ENCODE measurements at regions not wholly inside any gene's neighbourhood (a gene's known extent, or its start where the extent isn't known, plus 50 kb on each side); places are given as distances from the start of the nearest gene placed in this dataset.
A peak's percentile ranks its signal among the peaks of the same experiment; 100 is the strongest.

- H3K4me3 ChIP-seq = no peak overlapping the region
- no peaks in the 10 kb centered on the region for H3K9me3 ChIP-seq
- peak; percentile 13 for DNase-seq
These were observed 52.0 kb downstream of the MAGEF1 start for GRCh38 chr3:184659797-184660301.

GRCh38 chr3:184658223-184658928, 53.5 kb downstream of the MAGEF1 start:
- no peak overlapping the region for H3K4me3 ChIP-seq

More at GRCh38 chr3:184659797-184660301, 52.0 kb downstream of the MAGEF1 start:
- Histone ChIP-seq H3K36me3 (no peaks in the 10 kb centered on the region), H3K27me3 (no peaks in the 10 kb centered on the region)

DNA sequence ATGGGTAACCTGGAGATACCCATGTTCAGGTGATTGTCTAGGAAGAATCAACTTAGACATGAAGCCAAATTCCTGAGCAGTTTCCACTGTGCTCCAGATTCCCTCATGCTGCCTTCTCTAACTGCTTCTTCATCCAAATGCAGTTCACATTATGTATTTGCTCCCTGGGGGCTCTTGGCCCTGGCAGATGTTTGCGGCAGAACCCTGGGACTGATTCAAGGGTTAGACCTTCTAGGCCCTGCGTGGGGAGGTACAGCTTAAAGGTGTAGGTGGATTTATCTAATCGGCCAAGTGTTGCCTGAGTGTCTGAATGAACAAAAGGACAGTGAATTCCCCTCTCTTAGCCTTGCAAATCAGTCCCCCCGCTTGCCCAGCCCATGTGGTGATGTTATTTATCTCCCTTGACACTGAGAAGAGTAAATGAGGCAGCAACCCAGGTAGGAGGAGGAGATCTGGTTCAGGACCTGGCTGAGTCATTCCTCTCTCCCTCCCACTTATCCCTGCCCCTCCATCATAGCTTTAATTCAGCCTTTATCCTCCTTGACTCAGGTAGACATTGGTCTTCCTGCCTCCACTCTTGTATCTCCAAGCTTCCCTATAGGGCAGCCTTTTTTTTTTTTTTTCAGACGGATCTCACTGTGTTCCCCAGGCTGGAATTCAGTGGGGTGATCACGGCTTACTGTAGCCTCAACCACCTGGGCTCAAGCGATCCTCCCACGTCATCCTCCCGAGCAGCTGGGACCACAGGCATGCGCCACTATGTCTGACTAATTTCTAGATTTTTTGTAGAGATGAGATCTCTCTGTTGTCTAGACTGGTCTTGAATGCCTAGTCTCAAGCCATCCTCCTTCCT, 54.8 kb downstream of the MAGEF1 start:
- peaks cover 10% of the 10 kb centered on the region for H3K9me3 ChIP-seq
- no peaks in the 10 kb centered on the region for H3K27me3 ChIP-seq
- no peaks in the 10 kb centered on the region for H3K36me3 ChIP-seq
- no peak for DNase-seq
- H3K4me3 ChIP-seq = no peak overlapping the region

More at GRCh38 chr3:184658223-184658928, 53.5 kb downstream of the MAGEF1 start:
- DNase-seq = no peak
- H3K27me3 ChIP-seq = no peaks in the 10 kb centered on the region
- H3K9me3 ChIP-seq = peaks cover 7% of the 10 kb centered on the region
- H3K36me3 ChIP-seq = no peaks in the 10 kb centered on the region

GRCh38 chr3:184656458-184656828, 55.4 kb downstream of the MAGEF1 start:
- Histone ChIP-seq H3K4me3 (no peak overlapping the region), H3K36me3 (no peaks in the 10 kb centered on the region), H3K27me3 (no peaks in the 10 kb centered on the region), H3K9me3 (peaks cover 10% of the 10 kb centered on the region)
- no peak for DNase-seq

DNA sequence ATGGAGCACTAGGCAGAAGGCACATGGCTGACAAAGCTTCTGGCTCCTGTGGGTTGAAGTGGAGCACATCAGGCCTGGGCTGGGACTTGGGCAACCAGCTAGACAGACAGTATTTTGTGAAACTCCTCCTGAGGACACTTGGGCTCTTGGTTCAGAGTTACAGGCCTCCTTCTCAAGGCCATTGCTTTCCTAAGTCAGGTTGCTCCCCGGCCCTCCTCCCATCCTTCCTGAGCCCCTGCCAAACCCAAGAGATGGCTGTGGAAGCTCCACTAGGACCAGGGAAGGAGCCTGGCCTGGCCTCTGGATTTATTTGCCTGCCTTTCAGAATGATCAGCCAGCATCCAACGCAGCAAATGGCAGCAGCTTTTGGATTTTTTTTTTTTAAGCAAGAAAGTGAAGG, 56.3 kb downstream of the MAGEF1 start:
- H3K9me3 ChIP-seq = peaks cover 10% of the 10 kb centered on the region
- H3K4me3 ChIP-seq = no peak overlapping the region
- no peak for DNase-seq
- no peaks in the 10 kb centered on the region for H3K36me3 ChIP-seq
- H3K27me3 ChIP-seq = no peaks in the 10 kb centered on the region

DNA sequence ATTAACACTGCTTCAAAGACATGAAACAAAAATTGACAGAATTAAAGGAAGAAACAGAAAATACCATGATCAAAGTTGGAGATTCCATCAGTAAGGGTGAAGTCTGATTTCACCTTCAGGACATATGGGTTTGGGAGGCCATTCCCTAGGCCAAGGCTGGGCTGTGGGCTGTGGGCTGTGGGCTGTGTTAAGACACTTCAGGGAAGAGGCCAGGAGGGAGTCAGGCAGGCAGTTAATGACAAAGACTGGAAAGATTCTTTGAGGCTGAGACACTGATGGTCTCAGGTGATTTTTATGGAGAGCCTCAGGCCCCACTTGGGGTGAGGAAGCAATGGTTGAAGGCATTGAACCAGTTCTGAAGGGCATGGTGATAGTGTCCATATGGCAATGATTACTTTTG, 57.5 kb downstream of the MAGEF1 start:
- Histone ChIP-seq H3K36me3 (no peaks in the 10 kb centered on the region), H3K4me3 (no peak overlapping the region), H3K27me3 (no peaks in the 10 kb centered on the region), H3K9me3 (peaks cover 10% of the 10 kb centered on the region)
- DNase-seq = no peak

GRCh38 chr3:184652465-184652864, 59.4 kb downstream of the MAGEF1 start:
- no peaks in the 10 kb centered on the region for H3K36me3 ChIP-seq
- H3K4me3 ChIP-seq = no peak overlapping the region
- DNase-seq = no peak
- peaks cover 10% of the 10 kb centered on the region for H3K9me3 ChIP-seq
- no peaks in the 10 kb centered on the region for H3K27me3 ChIP-seq

DNA sequence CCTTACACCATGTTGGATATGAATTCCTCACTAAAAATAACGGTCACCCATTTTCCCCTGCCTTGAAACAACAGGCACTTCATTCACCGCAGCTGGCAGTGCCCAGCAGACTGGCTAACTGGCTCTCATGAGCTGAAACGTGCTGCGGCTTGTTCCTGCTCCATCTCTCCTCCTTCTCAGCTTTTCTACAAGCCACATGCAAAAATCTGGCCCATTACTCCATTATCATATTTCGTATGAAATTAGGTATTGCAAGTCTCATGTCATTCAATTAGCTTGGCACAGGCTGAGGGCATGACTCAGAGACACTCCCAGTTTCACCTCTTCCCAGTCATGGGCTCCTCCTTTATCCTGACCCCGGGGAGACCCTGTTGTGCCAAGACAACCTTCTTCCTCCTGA, 60.0 kb downstream of the MAGEF1 start:
- peaks cover 10% of the 10 kb centered on the region for H3K9me3 ChIP-seq
- no peaks in the 10 kb centered on the region for H3K36me3 ChIP-seq
- peak; percentile 73 for DNase-seq

GRCh38 chr3:184648636-184649035, 63.2 kb downstream of the MAGEF1 start:
- Histone ChIP-seq H3K4me3 (no peak overlapping the region), H3K36me3 (no peaks in the 10 kb centered on the region), H3K9me3 (peaks cover 4% of the 10 kb centered on the region), H3K27me3 (no peaks in the 10 kb centered on the region)
- no peak for DNase-seq

More for the DNA sequence above, 60.0 kb downstream of the MAGEF1 start:
- Histone ChIP-seq H3K4me3 (no peak overlapping the region), H3K27me3 (no peaks in the 10 kb centered on the region)

DNA sequence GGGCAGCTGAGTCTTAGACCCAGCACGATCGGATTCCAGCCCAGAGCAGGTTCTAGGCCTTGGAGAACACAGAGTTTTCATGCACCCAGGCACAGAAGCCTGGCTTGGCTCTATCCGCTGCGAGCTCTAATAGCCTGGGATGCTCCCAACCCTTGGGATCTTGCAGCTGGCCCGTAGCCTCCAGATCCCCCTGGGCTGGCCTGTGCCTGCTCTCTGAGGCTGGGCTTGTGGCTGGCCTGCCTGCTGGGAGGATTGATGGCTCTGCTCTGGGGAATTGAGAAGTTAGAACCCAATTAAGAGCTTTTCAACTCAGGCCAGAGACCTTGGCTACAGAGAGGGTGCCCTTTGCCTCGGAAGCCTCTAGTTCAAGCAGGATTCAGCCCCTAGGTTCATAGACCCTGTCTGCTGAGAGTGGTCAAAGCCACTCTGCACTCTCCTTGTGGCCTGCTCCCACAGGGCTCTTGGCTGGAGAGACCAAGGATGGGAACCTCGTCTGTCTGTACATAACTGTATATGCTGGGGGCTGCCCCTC, 64.4 kb downstream of the MAGEF1 start:
- no peak for DNase-seq
- Histone ChIP-seq H3K27me3 (no peaks in the 10 kb centered on the region), H3K4me3 (no peak overlapping the region)

GRCh38 chr3:184645336-184645735, 66.5 kb downstream of the MAGEF1 start:
- H3K9me3 ChIP-seq = no peaks in the 10 kb centered on the region
- no peaks in the 10 kb centered on the region for H3K27me3 ChIP-seq
- no peak for DNase-seq
- H3K4me3 ChIP-seq = no peak overlapping the region
- H3K36me3 ChIP-seq = no peaks in the 10 kb centered on the region

More for the DNA sequence above, 64.4 kb downstream of the MAGEF1 start:
- no peaks in the 10 kb centered on the region for H3K9me3 ChIP-seq
- no peaks in the 10 kb centered on the region for H3K36me3 ChIP-seq

GRCh38 chr3:184643442-184643841, 68.4 kb downstream of the MAGEF1 start:
- H3K27me3 ChIP-seq = no peaks in the 10 kb centered on the region
- no peaks in the 10 kb centered on the region for H3K9me3 ChIP-seq
- DNase-seq = no peak
- H3K4me3 ChIP-seq = no peak overlapping the region
- H3K36me3 ChIP-seq = no peaks in the 10 kb centered on the region

DNA sequence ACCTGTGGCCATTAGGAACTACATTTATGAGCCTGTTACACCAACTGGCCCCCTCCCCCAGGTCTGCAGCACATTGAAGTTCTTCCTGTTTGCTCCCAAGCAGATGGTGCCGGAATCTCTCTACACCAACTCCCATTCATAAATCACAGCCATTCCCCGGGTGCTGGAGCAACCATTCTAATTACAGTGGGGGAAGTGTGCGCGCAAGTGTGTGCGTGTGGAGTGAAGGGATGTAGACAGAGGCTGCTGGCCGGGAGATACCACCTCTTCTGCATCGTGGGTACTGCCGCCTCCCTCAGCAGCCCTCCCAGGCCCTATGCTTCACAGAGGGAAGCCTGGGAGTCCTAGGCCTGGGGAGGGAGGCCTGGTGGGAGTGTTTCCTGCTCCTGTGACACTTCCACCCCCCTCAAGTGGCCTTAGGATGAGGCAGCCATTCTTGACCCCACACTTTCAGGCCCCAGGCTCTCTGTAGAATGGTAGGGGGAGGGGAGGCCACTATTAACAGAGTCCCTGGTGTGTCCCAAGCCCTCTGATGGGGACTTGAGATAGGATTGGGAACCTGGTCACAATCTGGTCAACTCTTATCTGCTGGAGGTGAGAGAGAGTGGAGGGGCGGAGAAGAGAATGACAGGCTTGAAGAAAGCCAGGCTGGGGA, 69.1 kb downstream of the MAGEF1 start:
- Histone ChIP-seq H3K36me3 (no peaks in the 10 kb centered on the region), H3K27me3 (no peaks in the 10 kb centered on the region), H3K9me3 (no peaks in the 10 kb centered on the region), H3K4me3 (no peak overlapping the region)
- DNase-seq = no peak

DNA sequence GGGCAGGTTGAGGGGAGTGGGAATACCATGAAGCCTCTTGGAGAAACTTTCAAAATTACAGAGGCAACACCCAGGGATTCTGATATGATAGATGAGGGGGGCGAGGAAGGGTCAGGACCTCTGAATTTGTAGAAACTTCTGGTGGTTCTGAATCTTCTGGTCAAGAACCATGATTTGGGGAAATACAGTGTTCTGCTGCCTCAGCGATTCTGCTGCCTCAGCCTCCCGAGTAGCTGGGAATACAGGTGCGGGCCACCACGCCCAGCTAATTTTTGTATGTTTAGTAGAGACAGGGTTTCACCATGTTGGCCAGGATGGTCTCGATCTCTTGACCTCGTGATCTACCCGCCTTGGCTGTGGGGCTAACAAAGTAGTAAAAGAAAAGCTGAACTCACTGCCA, 70.4 kb downstream of the MAGEF1 start:
- no peaks in the 10 kb centered on the region for H3K36me3 ChIP-seq
- DNase-seq = no peak
- no peak overlapping the region for H3K4me3 ChIP-seq
- H3K27me3 ChIP-seq = no peaks in the 10 kb centered on the region
- no peaks in the 10 kb centered on the region for H3K9me3 ChIP-seq

- H3K36me3 ChIP-seq = no peaks in the 10 kb centered on the region
- no peaks in the 10 kb centered on the region for H3K9me3 ChIP-seq
- no peak for DNase-seq
- no peak overlapping the region for H3K4me3 ChIP-seq
- no peaks in the 10 kb centered on the region for H3K27me3 ChIP-seq
These were observed 72.5 kb downstream of the MAGEF1 start for GRCh38 chr3:184639351-184639750.

DNA sequence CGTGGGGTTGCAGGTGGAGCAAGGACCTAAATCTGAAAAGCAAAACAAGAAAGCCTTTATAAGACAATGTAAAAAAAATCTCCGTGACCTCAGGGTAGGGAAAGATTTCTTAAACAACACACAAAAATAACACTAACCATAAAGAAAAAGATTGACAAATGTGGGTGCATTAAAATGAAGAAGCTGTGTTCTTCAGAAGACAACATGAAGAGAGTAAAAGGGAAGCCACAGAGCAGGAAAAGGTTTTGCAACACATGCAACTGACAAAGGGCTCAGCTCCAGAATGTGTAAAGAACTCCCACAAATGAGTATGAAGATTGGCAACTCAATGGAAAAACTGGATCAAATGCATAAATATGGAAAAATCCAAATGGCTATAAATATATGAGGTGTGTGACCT, 74.2 kb downstream of the MAGEF1 start:
- DNase-seq = no peak
- H3K4me3 ChIP-seq = no peak overlapping the region
- H3K27me3 ChIP-seq = no peaks in the 10 kb centered on the region
- no peaks in the 10 kb centered on the region for H3K9me3 ChIP-seq
- no peaks in the 10 kb centered on the region for H3K36me3 ChIP-seq

DNA sequence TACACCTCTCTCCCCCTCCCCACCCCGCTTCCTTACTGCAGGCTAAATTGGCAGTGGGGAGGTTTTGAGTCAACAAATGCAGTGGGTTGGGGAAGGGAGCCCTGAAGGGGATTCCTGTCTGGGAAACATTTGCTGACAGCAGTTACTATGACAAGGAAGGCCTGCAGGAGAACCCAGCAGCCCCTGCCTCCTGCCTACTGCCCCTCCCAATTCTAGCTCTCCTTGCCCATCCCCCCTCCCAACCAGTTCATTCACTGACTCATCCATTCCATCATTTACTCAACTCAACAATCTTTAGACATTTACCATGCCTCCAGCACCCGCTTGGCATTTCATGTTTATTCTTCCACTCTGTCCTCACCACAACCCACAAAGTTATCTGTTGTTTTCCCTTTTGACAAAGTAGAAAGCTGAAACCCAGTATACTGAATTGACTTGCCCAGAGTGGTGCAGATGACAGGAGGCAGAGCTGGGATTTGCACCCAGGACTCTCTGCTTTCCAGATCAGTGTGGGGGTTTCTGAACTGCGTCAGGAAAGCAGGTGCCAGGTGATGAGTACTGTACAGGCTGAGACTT, 75.0 kb downstream of the MAGEF1 start:
- no peaks in the 10 kb centered on the region for H3K27me3 ChIP-seq
- H3K9me3 ChIP-seq = no peaks in the 10 kb centered on the region
- H3K36me3 ChIP-seq = no peaks in the 10 kb centered on the region
- peak; percentile 35 for DNase-seq
- H3K4me3 ChIP-seq = no peak overlapping the region
